HepG2 (cell line): ENCODE measurements at regions not wholly inside any gene's neighbourhood (a gene's known extent, or its start where the extent isn't known, plus 50 kb on each side); places are given as distances from the start of the nearest gene placed in this dataset.

Experiments used
- EZH2 ChIP-seq: conservative IDR thresholded peaks from 2 replicates; pipeline ENCODE4 v1.6.1; 2012; ENCODE audit warnings: mild to moderate bottlenecking, low read depth, low read length, moderate library complexity
- FOXM1 ChIP-seq: sonication (generic); formaldehyde crosslinking; IDR thresholded peaks from 2 replicates; pipeline ENCODE4 v1.5.0; 2020; ENCODE audit warnings: missing genetic modification reagents
- POLR2A ChIP-seq, 2 experiments: IDR thresholded peaks; 2 replicates each; pipeline ENCODE4 v1.6.1; 2011; ENCODE audit warnings: low read depth in 2 of 2, low read length in 2 of 2, mild to moderate bottlenecking in 1 of 2, moderate library complexity in 1 of 2; ENCODE audit not compliant: insufficient read depth in 1 of 2
- POLR2AphosphoS2 ChIP-seq: IDR thresholded peaks from 2 replicates; pipeline ENCODE4 v1.6.1; 2011; ENCODE audit warnings: low read depth, low read length, improper control_type of control experiment
- SPEN ChIP-seq: sonication (generic); formaldehyde crosslinking; IDR thresholded peaks from 2 replicates; pipeline ENCODE4 v1.5.1; 2020; ENCODE audit warnings: low read depth, mild to moderate bottlenecking, missing genetic modification reagents
- ZC3H4 ChIP-seq: sonication (generic); formaldehyde crosslinking; IDR thresholded peaks from 2 replicates; pipeline ENCODE4 v1.4.0; 2020; ENCODE audit warnings: missing genetic modification reagents, borderline replicate concordance
- ZNF160 ChIP-seq: sonication (generic); formaldehyde crosslinking; IDR thresholded peaks from 2 replicates; pipeline ENCODE4 v1.8.0; 2022; ENCODE audit warnings: mild to moderate bottlenecking, inconsistent platforms, missing genetic modification reagents
- ZNF350 ChIP-seq: sonication (generic); formaldehyde crosslinking; IDR thresholded peaks from 2 replicates; pipeline ENCODE4 v1.4.0; 2020; ENCODE audit warnings: mild to moderate bottlenecking, low read depth, missing genetic modification reagents, borderline replicate concordance
- ZNF354B ChIP-seq: sonication (generic); formaldehyde crosslinking; IDR thresholded peaks from 2 replicates; pipeline ENCODE4 v1.8.0; 2022; ENCODE audit warnings: mild to moderate bottlenecking, missing genetic modification reagents
- ZNF775 ChIP-seq: sonication (generic); formaldehyde crosslinking; IDR thresholded peaks from 2 replicates; pipeline ENCODE4 v1.4.0; 2020; ENCODE audit warnings: missing genetic modification reagents, mild to moderate bottlenecking, moderate library complexity, borderline replicate concordance
- ZNF777 ChIP-seq: sonication (generic); formaldehyde crosslinking; IDR thresholded peaks from 2 replicates; pipeline ENCODE4 v1.4.0; 2020; ENCODE audit warnings: missing genetic modification reagents
- ZNF782 ChIP-seq: sonication (generic); formaldehyde crosslinking; IDR thresholded peaks from 2 replicates; pipeline ENCODE4 v1.4.0; 2020; ENCODE audit warnings: missing genetic modification reagents, mild to moderate bottlenecking, borderline replicate concordance
- TF ChIP-seq, protein P1 (sequence below): sonication (generic); formaldehyde crosslinking; IDR thresholded peaks from 2 replicates; pipeline ENCODE4 v1.5.0; 2020; ENCODE audit warnings: mild to moderate bottlenecking, missing genetic modification reagents, moderate library complexity

GRCh38 chr5:36444582-36445418 lies 143.1 kb upstream of the RANBP3L start:
- TF ChIP-seq ZNF775 (CRISPR knock-in tag), result no peak
- TF ChIP-seq SPEN (CRISPR knock-in tag), result no peak
- no peak for TF ChIP-seq ZNF782
- TF ChIP-seq ZC3H4 (CRISPR knock-in tag), result no peak
- TF ChIP-seq ZNF160 (CRISPR knock-in tag), result no peak
- no peak for TF ChIP-seq ZNF354B (CRISPR knock-in tag)
- no peak for TF ChIP-seq POLR2AphosphoS2
- no peak for TF ChIP-seq FOXM1 (CRISPR knock-in tag)
- no peak for TF ChIP-seq ZNF350 (CRISPR knock-in tag)
- TF ChIP-seq, protein P1, sequence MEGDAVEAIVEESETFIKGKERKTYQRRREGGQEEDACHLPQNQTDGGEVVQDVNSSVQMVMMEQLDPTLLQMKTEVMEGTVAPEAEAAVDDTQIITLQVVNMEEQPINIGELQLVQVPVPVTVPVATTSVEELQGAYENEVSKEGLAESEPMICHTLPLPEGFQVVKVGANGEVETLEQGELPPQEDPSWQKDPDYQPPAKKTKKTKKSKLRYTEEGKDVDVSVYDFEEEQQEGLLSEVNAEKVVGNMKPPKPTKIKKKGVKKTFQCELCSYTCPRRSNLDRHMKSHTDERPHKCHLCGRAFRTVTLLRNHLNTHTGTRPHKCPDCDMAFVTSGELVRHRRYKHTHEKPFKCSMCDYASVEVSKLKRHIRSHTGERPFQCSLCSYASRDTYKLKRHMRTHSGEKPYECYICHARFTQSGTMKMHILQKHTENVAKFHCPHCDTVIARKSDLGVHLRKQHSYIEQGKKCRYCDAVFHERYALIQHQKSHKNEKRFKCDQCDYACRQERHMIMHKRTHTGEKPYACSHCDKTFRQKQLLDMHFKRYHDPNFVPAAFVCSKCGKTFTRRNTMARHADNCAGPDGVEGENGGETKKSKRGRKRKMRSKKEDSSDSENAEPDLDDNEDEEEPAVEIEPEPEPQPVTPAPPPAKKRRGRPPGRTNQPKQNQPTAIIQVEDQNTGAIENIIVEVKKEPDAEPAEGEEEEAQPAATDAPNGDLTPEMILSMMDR (CRISPR knock-in tag), result no peak
- TF ChIP-seq ZNF777 (CRISPR knock-in tag), result no peak
- TF ChIP-seq EZH2, result no peak
- TF ChIP-seq POLR2A (IDR thresholded peaks at IDR 0.05; ENCODE audit: insufficient read depth in 1 of 2, low read depth in 2 of 2, low read length in 2 of 2), result no peak
